ENCODE measurements at regions not wholly inside any gene's neighbourhood (a gene's known extent, or its start where the extent isn't known, plus 50 kb on each side); places are given as distances from the start of the nearest gene placed in this dataset.

- TF ChIP-seq, protein P1, sequence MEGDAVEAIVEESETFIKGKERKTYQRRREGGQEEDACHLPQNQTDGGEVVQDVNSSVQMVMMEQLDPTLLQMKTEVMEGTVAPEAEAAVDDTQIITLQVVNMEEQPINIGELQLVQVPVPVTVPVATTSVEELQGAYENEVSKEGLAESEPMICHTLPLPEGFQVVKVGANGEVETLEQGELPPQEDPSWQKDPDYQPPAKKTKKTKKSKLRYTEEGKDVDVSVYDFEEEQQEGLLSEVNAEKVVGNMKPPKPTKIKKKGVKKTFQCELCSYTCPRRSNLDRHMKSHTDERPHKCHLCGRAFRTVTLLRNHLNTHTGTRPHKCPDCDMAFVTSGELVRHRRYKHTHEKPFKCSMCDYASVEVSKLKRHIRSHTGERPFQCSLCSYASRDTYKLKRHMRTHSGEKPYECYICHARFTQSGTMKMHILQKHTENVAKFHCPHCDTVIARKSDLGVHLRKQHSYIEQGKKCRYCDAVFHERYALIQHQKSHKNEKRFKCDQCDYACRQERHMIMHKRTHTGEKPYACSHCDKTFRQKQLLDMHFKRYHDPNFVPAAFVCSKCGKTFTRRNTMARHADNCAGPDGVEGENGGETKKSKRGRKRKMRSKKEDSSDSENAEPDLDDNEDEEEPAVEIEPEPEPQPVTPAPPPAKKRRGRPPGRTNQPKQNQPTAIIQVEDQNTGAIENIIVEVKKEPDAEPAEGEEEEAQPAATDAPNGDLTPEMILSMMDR (conservative IDR thresholded peaks at IDR 0.05 in 1 of 2, IDR thresholded peaks at IDR 0.05 in 1 of 2; ENCODE audit: extremely low read depth in 1 of 2, insufficient read depth in 1 of 2, low read depth in 1 of 2, low read length in 2 of 2), result no peak
- TF ChIP-seq EZH2 (IDR thresholded peaks at IDR 0.05; ENCODE audit: borderline replicate concordance, low read length), result no peak
Measured at GRCh38 chr17:73910821-73911515, 266.7 kb upstream of the SDK2 start.
